Fibroblast of mammary gland (primary cell): ENCODE measurements at regions not wholly inside any gene's neighbourhood (a gene's known extent, or its start where the extent isn't known, plus 50 kb on each side); places are given as distances from the start of the nearest gene placed in this dataset.

Source experiments
- DNase-seq: peaks from one replicate; pipeline ENCODE4 v3.0.0-alpha.2; 2010; ENCODE audit warnings: low read depth
- H3K4me3 ChIP-seq: 2 replicates; pipeline ENCODE4 v1.5.1; 2011; ENCODE audit warnings: low read depth, mild to moderate bottlenecking, low read length, moderate library complexity; ENCODE audit not compliant: control insufficient read depth
- TF ChIP-seq, protein P1 (sequence below): conservative IDR thresholded peaks from 2 replicates; pipeline ENCODE4 v1.5.1; 2011; ENCODE audit warnings: low read depth, low read length, inconsistent platforms; ENCODE audit not compliant: control insufficient read depth, insufficient read depth

GRCh38 chr14:58817846-58818245, 180.1 kb downstream of the DACT1 start:
- H3K4me3 ChIP-seq, result no peak overlapping the region
- TF ChIP-seq, protein P1, sequence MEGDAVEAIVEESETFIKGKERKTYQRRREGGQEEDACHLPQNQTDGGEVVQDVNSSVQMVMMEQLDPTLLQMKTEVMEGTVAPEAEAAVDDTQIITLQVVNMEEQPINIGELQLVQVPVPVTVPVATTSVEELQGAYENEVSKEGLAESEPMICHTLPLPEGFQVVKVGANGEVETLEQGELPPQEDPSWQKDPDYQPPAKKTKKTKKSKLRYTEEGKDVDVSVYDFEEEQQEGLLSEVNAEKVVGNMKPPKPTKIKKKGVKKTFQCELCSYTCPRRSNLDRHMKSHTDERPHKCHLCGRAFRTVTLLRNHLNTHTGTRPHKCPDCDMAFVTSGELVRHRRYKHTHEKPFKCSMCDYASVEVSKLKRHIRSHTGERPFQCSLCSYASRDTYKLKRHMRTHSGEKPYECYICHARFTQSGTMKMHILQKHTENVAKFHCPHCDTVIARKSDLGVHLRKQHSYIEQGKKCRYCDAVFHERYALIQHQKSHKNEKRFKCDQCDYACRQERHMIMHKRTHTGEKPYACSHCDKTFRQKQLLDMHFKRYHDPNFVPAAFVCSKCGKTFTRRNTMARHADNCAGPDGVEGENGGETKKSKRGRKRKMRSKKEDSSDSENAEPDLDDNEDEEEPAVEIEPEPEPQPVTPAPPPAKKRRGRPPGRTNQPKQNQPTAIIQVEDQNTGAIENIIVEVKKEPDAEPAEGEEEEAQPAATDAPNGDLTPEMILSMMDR, result no peak
- DNase-seq, result peak; percentile 46

- TF ChIP-seq, protein P1, result no peak
- no peak overlapping the region for H3K4me3 ChIP-seq
- no peak for DNase-seq
These were observed 182.3 kb downstream of the DACT1 start for GRCh38 chr14:58820032-58820431.

- no peak for DNase-seq
These were observed 183.7 kb downstream of the DACT1 start for GRCh38 chr14:58821421-58821820.

DNA sequence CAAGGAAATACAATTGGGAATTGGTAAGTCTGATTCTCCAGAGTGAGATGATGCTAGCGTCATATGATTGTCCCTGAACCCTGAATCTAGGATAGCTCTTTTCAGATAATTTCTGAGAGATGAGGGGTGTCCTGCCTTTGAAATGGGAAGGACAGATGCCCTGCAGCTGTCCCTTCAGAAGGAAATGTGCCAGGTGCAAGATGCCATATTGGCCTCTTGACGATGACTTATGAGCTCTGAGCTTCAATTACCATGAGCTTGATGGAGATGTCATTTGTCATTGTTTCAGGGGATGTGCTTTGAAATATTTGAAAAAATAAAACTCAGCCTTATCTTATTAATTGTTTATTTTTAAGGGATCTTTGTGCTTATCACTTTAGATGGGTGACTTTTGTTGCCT, 185.1 kb downstream of the DACT1 start:
- no peak overlapping the region for H3K4me3 ChIP-seq
- TF ChIP-seq, protein P1, result no peak
- no peak for DNase-seq

More at GRCh38 chr14:58821421-58821820, 183.7 kb downstream of the DACT1 start:
- TF ChIP-seq, protein P1, result no peak
- H3K4me3 ChIP-seq, result no peak overlapping the region

GRCh38 chr14:58823312-58823711, 185.6 kb downstream of the DACT1 start:
- no peak for DNase-seq

DNA sequence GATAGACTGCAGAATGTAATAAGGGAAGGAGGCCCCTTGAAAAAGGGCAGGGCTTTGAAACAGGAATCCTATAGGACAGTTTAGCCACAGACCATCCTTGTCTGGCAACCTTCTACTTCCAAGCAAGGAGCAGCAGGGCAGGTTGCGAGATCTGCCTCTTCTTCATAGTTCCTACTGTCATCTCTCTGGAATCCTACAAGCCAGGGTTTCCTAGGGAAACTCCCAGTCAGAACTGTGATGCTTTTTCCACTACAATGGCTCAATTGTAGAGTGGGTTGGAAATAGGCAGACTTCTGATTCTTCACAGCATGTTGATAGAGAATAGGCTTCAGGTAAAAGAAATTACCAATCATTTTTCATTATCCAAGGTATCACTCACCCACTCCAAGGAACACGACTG, 186.3 kb downstream of the DACT1 start:
- peak; percentile 27 for DNase-seq
- no peak overlapping the region for H3K4me3 ChIP-seq
- TF ChIP-seq, protein P1, result no peak

More at GRCh38 chr14:58823312-58823711, 185.6 kb downstream of the DACT1 start:
- no peak overlapping the region for H3K4me3 ChIP-seq
- TF ChIP-seq, protein P1, result no peak

DNA sequence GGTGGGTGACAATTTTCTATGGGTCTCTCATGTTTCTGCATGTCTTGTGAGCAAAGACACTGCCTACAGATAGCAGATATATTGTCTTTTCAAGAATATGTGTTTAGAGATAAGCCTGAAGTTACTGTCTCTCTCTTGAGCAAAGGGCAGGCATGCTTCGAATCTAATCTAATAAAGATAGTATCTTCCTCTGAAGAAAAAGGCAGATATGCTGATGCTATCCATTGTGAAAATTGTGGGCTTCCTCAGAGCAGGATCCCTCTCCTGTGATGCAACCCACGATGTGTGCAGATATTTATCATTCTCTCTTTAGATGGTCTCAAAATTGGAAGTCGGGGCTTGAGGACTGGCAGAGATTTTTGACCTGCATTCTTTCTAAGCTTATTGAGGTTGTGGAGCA, 187.0 kb downstream of the DACT1 start:
- TF ChIP-seq, protein P1, result no peak
- no peak for DNase-seq
- H3K4me3 ChIP-seq, result no peak overlapping the region
